Pancreas (tissue), 10 donors: ENCODE measurements at regions not wholly inside any gene's neighbourhood (a gene's known extent, or its start where the extent isn't known, plus 50 kb on each side); places are given as distances from the start of the nearest gene placed in this dataset.
A peak's percentile ranks its signal among the peaks of the same experiment; 100 is the strongest.

Experiments
- ATAC-seq, 4 donors: fragments of 200-7000 bp; cut with Tn5 transposase; one replicate each; pipeline versions ENCODE4 v1.8.0 to v1.9.1; 2020; ENCODE audit warnings: mild to moderate bottlenecking in 4 of 4, moderate library complexity in 4 of 4
- DNase-seq, 6 donors: peaks; one replicate each; pipeline ENCODE4 v3.0.0-alpha.2; 2020
- FAIRE-seq: peaks from 2 replicates; lab custom pipeline; 2012; peaks lifted over from hg19 to GRCh38; lab: Jason Lieb, UNC
- H3K27ac ChIP-seq, 4 donors: fragments of 200-600 bp; sonication (generic); 1 replicate in 3 of 4; 2 replicates in 1 of 4; pipeline versions ENCODE4 v1.5.0 to v1.8.0; 2020
- H3K27me3 ChIP-seq, 4 donors: fragments of 200-600 bp; one replicate each; pipeline ENCODE4 v1.8.0; 2021
- H3K36me3 ChIP-seq, 3 donors: fragments of 200-600 bp; sonication (generic) in 1 of 3; one replicate each; pipeline versions ENCODE4 v1.5.0 to v1.8.0; 2020 to 2021
- H3K4me1 ChIP-seq, 3 donors: fragments of 200-600 bp; one replicate each; pipeline ENCODE4 v1.8.0; 2021
- H3K4me3 ChIP-seq, 4 donors: fragments of 200-600 bp; sonication (generic) in 2 of 4; one replicate each; pipeline versions ENCODE4 v1.5.0 to v1.8.0; 2020 to 2021
- H3K9me3 ChIP-seq, 4 donors: fragments of 200-600 bp; one replicate each; pipeline ENCODE4 v1.8.0; 2021
- WGBS, 2 donors: extraction: QIAGEN DNeasy Blood & Tissue Kit; methylation state at CpG; one replicate each; pipeline ENCODE4 v1.1.7; 2013; 5-methylcytosine and 5-hydroxymethylcytosine counted together
- intact Hi-C, 3 donors: fragments of 100-400 bp; cut with DNase I; formaldehyde crosslinking; loops; one replicate each; pipeline versions ENCODE4 v1.11.1 to v1.14.2; 2022
- TF ChIP-seq, protein P1 (sequence below), 4 donors: fragments of 200-600 bp; sonication (generic) in 3 of 4; IDR thresholded peaks; one replicate each; pipeline versions ENCODE4 v1.5.0 to v1.8.0; 2021; ENCODE audit warnings: antibody characterized with exemption in 4 of 4
- donor health status: healthy with polysubstance abuse.
- donor health status: DM: no; HTN: no; CAD: no; lungs with moderate emphysema.
- donor health status: DM: no; HTN: no; CAD: no.
- donor health status: control.
- donor health status: control.
- donor health status: Bipolar disorder and iron deficiency.
- donor health status: DM: yes; HTN: yes; CAD: no.
- donor health status: DM: no; HTN: no; CAD: no.
- donor health status: DM: no; HTN: no; CAD: no.
- donor health status: DM: yes; HTN: yes; CAD: no.

DNA sequence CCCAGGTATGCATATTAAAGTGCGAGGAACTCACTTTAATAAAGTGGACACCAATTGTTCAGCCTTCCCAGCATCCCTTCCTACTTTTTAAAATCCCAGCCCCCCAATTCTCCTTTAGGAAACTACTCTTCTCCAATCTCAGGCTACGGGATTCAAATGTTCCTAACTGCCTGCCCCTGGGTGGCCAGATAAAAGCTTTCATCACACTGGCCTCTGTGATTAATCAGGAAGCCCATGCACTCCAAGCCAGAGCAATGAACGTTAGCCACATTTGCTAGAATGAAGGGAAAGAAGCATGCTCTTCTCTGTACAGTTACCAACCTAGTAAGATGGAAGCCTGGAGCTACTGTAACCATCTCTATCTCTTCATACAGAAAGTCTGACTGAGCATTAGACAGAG is 250.3 kb upstream of the UBE2E2 start:
- ATAC-seq (no peak), FAIRE-seq (no peak), DNase-seq (no peak)
- no peak overlapping the region for H3K4me3 ChIP-seq
- no peak overlapping the region for H3K27ac ChIP-seq
- H3K4me1 ChIP-seq: no peaks in the 10 kb centered on the region
- peaks cover 0 to 13% (median 0%) of the 10 kb centered on the region in 4 donors for H3K27me3 ChIP-seq
- TF ChIP-seq, protein P1, sequence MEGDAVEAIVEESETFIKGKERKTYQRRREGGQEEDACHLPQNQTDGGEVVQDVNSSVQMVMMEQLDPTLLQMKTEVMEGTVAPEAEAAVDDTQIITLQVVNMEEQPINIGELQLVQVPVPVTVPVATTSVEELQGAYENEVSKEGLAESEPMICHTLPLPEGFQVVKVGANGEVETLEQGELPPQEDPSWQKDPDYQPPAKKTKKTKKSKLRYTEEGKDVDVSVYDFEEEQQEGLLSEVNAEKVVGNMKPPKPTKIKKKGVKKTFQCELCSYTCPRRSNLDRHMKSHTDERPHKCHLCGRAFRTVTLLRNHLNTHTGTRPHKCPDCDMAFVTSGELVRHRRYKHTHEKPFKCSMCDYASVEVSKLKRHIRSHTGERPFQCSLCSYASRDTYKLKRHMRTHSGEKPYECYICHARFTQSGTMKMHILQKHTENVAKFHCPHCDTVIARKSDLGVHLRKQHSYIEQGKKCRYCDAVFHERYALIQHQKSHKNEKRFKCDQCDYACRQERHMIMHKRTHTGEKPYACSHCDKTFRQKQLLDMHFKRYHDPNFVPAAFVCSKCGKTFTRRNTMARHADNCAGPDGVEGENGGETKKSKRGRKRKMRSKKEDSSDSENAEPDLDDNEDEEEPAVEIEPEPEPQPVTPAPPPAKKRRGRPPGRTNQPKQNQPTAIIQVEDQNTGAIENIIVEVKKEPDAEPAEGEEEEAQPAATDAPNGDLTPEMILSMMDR (IDR thresholded peaks at IDR 0.05): no peak
- H3K36me3 ChIP-seq: no peaks in the 10 kb centered on the region
- 82 to 84% methylated on average over 3 of the region's 3 CpGs for WGBS, 2 donors
- intact Hi-C loops: loop anchor here in 2 of 3 donors (10.0 kb wide), 2 partner anchors 368 to 388 kb away; no protein-coding TSS in a partner anchor
- H3K9me3 ChIP-seq: no peaks in the 10 kb centered on the region

DNA sequence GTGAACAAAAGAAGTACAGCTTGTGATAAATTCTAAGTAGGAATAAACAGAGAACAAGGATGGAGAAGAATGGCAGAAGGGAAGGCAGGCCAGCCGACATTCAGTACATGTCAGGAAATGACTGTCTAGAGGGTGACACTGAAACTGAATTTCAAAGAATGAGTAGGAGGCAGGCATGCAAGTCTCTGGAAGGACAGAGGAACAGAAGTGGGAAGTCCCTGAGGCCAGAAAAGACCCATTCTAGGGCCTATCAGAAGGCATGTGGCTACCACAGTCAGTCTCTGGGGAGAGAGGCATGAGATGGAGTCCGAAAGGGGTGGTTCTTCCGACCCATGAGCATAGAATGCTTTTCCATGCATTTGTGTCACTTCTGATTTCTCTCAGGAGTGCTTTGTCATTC is 243.5 kb upstream of the UBE2E2 start:
- intact Hi-C loops: loop anchor here in 2 of 3 donors (10.0 kb wide), 2 partner anchors 375 to 395 kb away; no protein-coding TSS in a partner anchor
- Histone ChIP-seq H3K9me3 (no peaks in the 10 kb centered on the region), H3K4me1 (no peaks in the 10 kb centered on the region), H3K27ac (no peak overlapping the region), H3K4me3 (no peak overlapping the region), H3K36me3 (no peaks in the 10 kb centered on the region), H3K27me3 (peaks cover 0 to 13% (median 2%) of the 10 kb centered on the region in 4 donors)
- WGBS, 2 donors: 42 to 65% methylated on average over 3 of the region's 3 CpGs
- peak in 1 of 4 donors; percentile 37 for ATAC-seq
- DNase-seq: no peak
- TF ChIP-seq, protein P1 (IDR thresholded peaks at IDR 0.05): no peak
- no peak for FAIRE-seq

DNA sequence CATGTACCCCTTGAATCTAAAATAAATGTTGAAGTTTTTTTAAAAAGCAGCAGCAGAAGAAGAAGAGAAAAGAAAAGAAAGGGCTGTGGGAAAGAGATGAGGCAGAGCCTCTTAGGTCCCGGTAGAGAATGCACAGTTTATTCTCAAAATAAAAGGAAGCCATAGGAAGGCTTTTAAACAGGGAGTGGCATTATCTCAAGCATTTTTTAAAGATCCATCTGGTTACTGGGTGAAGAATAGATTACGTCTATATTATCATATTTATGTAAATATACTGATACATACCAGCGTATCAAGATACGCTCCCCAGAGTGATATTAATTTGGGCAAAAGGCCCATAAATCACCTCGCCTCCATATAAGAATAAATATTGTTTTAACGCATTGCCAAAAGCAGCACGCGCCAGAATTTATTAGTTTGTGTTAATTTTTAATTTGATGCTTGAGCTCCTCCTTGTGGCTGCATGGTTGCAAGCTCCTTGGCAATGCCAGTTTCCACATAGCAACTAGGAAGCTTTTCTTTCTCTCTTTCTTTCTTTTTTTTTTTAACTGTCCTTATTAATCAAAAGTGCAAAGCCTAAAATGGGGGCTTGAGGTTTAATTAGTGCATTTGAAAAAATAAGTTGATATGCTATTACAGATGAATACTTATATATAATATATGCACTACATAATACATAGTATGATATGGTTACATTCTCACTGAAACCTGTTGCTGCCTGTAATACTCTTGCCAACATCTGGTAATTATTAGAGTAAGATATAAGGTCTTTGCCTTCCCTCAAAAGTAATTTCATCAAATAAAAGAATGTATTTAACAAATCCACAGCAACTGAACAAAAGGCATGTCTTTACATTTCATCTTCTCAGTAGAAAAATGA is 242.8 kb upstream of the UBE2E2 start:
- Histone ChIP-seq H3K4me1 (no peaks in the 10 kb centered on the region), H3K27ac (no peak overlapping the region), H3K9me3 (no peaks in the 10 kb centered on the region), H3K4me3 (no peak overlapping the region), H3K36me3 (no peaks in the 10 kb centered on the region), H3K27me3 (peaks cover 0 to 13% (median 2%) of the 10 kb centered on the region in 4 donors)
- ATAC-seq (peak; percentile 68 to 89 (median 88)), FAIRE-seq (peak; percentile 90), DNase-seq (peak in 4 of 6 donors; percentile 25 to 60 (median 30))
- 1 to 3% methylated on average over 8 of the region's 8 CpGs for WGBS, 2 donors
- intact Hi-C loops: no loop called here
- TF ChIP-seq, protein P1 (IDR thresholded peaks at IDR 0.05): peak in 3 of 4 donors; percentile 49 to 71 (median 61)

DNA sequence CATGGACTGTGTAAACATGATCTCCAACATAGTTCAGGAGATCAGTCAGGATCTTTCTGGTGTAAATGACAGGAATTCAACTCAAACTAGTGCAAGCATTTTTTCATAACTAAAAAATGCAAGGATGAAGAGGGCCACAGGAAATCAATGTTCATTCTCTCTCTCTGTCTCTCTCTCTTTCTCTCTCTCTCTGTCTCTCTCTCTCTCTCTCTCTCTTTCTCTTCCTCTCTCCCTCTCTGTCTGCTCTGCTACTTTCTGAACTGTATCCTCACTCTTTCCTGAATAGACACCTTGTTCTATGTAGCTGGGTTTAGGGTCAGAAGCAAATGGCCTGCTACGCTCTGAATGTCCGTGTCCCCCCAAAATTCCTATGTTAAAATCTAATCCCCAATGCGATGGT is 240.9 kb upstream of the UBE2E2 start:
- TF ChIP-seq, protein P1 (IDR thresholded peaks at IDR 0.05): no peak
- Histone ChIP-seq H3K4me1 (no peaks in the 10 kb centered on the region), H3K27ac (no peak overlapping the region), H3K36me3 (no peaks in the 10 kb centered on the region), H3K27me3 (peaks cover 0 to 3% (median under 1%) of the 10 kb centered on the region in 4 donors), H3K4me3 (no peak overlapping the region), H3K9me3 (no peaks in the 10 kb centered on the region)
- DNase-seq (no peak), FAIRE-seq (no peak), ATAC-seq (no peak)
- intact Hi-C loops: no loop called here
- WGBS, 2 donors: 73 to 84% methylated on average over 3 of the region's 3 CpGs

DNA sequence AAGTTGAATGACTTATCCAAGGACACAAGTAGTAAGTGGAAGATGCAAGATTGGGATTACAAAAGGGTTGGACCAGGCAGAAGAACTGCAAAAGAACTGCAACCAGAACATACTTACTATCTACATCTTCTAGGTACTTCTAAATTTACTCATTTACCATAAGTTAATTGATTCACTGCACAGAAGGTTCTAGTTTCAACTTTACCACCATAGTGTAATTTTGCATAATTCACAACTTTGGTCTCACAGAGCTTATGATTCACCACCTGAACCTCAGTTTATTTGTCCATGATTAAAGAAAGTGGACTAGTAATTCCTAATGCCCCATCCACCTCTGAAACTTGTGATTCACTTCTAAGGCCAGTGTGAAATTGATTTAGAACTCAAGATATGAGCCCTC is 236.8 kb upstream of the UBE2E2 start:
- Histone ChIP-seq H3K36me3 (no peaks in the 10 kb centered on the region), H3K27ac (no peak overlapping the region), H3K27me3 (no peaks in the 10 kb centered on the region), H3K4me3 (no peak overlapping the region), H3K9me3 (no peaks in the 10 kb centered on the region), H3K4me1 (no peaks in the 10 kb centered on the region)
- TF ChIP-seq, protein P1 (IDR thresholded peaks at IDR 0.05): no peak
- intact Hi-C loops: no loop called here
- DNase-seq (no peak), FAIRE-seq (no peak), ATAC-seq (no peak)
